GM12873 (cell line): ENCODE measurements at regions not wholly inside any gene's neighbourhood (a gene's known extent, or its start where the extent isn't known, plus 50 kb on each side); places are given as distances from the start of the nearest gene placed in this dataset.

Experiments used
- TF ChIP-seq, protein P1 (sequence below): IDR thresholded peaks from 2 replicates; pipeline ENCODE4 v1.5.1; 2012; ENCODE audit warnings: low read depth, mild to moderate bottlenecking, moderate library complexity, low read length, control low read depth; ENCODE audit not compliant: insufficient read depth; ENCODE audit errors: missing control alignments

DNA sequence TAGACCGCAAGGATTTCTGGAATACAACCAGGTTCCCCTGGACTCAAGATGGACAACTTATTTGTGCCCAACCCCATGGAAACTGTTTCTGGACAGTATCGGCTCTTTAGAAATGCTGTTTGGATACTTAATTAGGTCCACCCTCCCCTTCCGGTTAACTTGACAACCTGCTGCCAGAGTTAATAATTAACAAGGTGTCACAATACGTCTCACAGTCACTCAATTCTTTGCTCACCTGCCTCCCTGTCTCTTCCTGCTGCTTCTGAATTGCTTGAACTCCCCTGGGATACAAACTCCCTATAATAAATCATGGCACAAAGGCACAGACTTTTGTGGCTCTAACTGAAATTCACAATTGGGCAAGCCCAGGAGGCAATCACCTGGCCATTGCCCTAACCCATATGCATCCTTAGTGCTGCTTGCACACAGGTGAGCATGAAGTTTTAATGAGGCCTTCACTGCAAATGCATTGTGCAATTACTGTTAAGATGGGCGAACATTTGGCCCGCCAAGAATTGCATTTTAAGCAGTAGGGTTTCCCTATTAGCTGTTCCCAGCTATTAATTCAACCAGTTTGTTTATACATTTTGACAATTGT is 504.4 kb upstream of the NOX3 start:
- TF ChIP-seq, protein P1, sequence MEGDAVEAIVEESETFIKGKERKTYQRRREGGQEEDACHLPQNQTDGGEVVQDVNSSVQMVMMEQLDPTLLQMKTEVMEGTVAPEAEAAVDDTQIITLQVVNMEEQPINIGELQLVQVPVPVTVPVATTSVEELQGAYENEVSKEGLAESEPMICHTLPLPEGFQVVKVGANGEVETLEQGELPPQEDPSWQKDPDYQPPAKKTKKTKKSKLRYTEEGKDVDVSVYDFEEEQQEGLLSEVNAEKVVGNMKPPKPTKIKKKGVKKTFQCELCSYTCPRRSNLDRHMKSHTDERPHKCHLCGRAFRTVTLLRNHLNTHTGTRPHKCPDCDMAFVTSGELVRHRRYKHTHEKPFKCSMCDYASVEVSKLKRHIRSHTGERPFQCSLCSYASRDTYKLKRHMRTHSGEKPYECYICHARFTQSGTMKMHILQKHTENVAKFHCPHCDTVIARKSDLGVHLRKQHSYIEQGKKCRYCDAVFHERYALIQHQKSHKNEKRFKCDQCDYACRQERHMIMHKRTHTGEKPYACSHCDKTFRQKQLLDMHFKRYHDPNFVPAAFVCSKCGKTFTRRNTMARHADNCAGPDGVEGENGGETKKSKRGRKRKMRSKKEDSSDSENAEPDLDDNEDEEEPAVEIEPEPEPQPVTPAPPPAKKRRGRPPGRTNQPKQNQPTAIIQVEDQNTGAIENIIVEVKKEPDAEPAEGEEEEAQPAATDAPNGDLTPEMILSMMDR: no peak

DNA sequence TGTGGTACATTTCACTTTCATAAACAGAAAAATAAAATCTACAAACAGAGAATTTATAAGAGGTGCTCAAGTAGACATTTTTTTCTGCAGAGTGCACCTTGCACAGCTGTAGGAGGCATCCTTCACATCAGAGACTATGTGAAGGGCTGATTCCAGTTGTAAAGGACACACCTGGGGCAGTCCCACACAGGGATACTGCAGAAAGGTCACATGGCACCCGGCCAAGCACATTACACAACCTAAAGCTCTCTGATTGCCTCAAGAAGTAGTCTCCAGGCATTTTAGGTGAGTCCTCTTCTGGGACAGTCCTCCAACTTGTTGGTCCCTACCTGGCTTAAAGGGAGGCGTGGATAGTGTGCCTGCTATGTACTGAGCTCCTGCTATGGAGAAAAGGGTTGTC is 502.9 kb upstream of the NOX3 start:
- TF ChIP-seq, protein P1: no peak

DNA sequence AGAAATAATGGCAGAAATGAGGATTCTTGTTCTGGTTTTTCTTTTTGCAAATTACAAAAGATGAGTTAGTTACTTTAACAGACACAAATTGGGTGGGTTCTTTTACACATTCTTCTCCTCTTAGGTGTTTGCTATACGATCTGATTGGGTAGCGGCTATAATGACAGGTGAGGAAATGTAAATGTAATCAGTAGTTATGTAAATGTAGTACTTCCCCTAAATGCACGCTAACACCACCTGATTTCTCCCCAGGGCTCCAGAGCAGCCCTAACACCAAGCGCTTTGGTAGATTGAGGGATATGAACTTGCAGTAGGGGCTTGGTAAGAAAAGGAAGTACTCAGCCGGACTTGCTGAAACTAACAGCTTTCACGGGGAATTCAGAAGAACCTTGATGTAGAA is 499.4 kb upstream of the NOX3 start:
- TF ChIP-seq, protein P1: no peak

DNA sequence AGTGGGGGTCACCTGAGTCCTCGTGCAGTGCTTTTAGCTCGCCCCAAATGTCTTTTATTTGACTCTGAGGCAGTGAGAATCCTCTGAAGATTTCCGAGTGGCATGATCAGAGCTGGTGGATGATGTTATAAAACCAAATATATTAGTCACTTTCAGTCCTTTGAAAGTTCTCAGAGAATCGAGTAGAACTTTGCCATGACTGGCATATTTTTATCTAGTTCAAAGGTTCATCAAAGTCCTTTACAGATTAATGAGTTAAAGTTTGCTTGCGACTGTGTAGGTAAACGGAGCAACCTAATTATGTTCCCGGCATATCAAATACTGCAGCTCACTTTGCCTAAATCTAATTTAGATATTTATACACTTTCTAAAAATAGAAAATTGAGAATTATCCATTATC is 498.5 kb upstream of the NOX3 start:
- TF ChIP-seq, protein P1: no peak

DNA sequence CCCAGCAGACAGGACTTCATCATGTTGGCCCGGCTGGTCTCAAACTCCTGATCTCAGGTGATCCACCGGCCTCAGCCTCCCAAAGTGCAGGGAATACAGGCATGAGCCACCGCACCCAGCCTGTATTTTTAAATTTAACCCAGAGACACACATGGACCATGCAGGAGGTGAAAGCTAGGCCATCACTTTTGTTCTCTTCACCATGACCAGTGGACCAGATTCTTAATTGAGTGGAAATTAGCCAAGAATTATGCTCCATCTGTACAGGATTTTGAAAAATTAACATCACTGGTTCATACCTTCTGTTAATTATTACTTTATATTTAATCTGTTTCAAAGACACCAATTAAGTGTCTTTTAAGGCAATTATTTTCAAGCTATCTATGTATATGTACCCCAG is 493.6 kb upstream of the NOX3 start:
- TF ChIP-seq, protein P1: no peak

DNA sequence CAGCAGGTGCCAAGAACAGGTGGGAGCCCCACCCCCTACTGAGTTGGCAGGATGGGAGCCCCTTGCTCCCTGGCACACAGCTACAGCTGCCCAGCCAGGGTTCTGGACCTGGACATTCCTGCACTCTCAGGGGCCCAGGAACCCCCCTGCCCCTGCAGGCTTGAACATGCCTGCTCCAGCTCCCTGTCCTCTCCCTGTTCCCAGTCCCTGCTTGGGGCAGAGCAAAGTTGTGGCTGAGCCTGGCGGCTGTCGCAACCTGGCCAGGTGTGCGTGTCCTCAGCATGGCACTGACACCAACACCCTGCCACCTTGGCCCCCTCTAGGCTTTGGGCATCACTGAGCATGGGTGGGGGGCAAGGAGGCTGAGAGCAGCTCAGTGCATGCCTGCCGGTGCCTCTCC is 491.2 kb upstream of the NOX3 start:
- TF ChIP-seq, protein P1: no peak

DNA sequence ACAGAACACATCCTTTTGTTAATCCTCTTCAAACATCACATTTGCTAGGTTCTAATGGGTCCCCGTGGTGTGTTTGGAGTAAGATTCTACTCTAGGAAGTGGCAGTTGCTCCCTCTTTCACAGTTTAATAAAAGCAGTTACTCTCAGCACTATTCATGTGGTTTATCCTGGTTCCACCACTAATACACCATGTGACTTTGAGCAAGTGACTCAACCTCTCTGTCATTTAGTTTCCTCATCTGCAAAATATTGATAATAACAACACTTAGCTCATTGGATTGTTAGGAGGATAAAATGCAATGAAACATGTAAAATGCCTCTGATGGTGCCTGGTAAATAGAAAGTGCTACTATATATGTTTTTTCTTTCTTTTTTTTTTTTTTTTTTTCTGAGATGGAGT is 488.0 kb upstream of the NOX3 start:
- TF ChIP-seq, protein P1: no peak

DNA sequence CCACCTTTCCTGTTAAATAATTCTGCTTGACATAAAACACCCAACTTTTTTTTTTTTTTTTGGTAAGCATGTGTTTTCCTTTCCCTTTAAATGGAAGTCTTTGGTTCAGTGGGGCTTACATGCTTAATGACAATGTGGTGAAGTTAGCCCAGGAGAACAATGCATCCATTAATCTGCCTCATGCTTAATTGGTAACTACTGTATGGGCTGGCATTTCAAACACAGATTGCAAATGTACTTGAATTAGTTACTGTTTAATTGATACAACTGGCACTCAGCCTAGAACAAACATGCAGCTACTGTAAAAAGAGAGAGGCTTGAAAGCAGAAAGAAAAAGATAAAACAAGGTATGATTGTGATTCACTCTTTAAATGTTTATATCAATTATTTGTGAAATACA is 483.6 kb upstream of the NOX3 start:
- TF ChIP-seq, protein P1: no peak
